Liver (tissue), 8 donors: ENCODE measurements at regions not wholly inside any gene's neighbourhood (a gene's known extent, or its start where the extent isn't known, plus 50 kb on each side); places are given as distances from the start of the nearest gene placed in this dataset.

ENCODE experiments used
- DNase-seq: peaks from one replicate; pipeline ENCODE4 v3.0.0-alpha.2; 2017; ENCODE audit warnings: low spot score
- H3K27ac ChIP-seq, 2 donors: one replicate each; pipeline ENCODE4 v1.7.0; 2013; ENCODE audit warnings: inconsistent platforms in 2 of 2, low read length in 2 of 2, control low read depth in 1 of 2, low read depth in 1 of 2, mild to moderate bottlenecking in 1 of 2
- H3K27me3 ChIP-seq, 4 donors: one replicate each; pipeline versions ENCODE4 v1.6.1 to v1.7.0; 2013; ENCODE audit warnings: low read length in 3 of 4, inconsistent platforms in 1 of 4, mild to moderate bottlenecking in 1 of 4, moderate library complexity in 1 of 4; ENCODE audit not compliant: control insufficient read depth in 4 of 4, insufficient read depth in 4 of 4
- H3K36me3 ChIP-seq, 4 donors: one replicate each; pipeline versions ENCODE4 v1.6.1 to v1.7.0; 2013; ENCODE audit warnings: low read length in 3 of 4, mild to moderate bottlenecking in 3 of 4, low read depth in 1 of 4, moderate library complexity in 1 of 4; ENCODE audit not compliant: control insufficient read depth in 4 of 4, insufficient read depth in 3 of 4
- H3K4me1 ChIP-seq, 4 donors: one replicate each; pipeline versions ENCODE4 v1.6.1 to v1.7.0; 2013; ENCODE audit warnings: low read length in 3 of 4, mild to moderate bottlenecking in 3 of 4, moderate library complexity in 1 of 4; ENCODE audit not compliant: control insufficient read depth in 4 of 4, insufficient read depth in 4 of 4
- H3K4me3 ChIP-seq, 3 donors: one replicate each; pipeline versions ENCODE4 v1.6.1 to v1.7.0; 2013; ENCODE audit warnings: low read length in 3 of 3, control low read depth in 1 of 3, low read depth in 1 of 3, mild to moderate bottlenecking in 1 of 3
- H3K9ac ChIP-seq, 2 donors: one replicate each; pipeline ENCODE4 v1.7.0; 2013; ENCODE audit warnings: low read length in 2 of 2, mild to moderate bottlenecking in 2 of 2, moderate library complexity in 2 of 2, control low read depth in 1 of 2, low read depth in 1 of 2
- H3K9me3 ChIP-seq, 4 donors: one replicate each; pipeline versions ENCODE4 v1.6.1 to v1.7.0; 2013; ENCODE audit warnings: low read length in 3 of 4; ENCODE audit not compliant: control insufficient read depth in 4 of 4
- EGR1 ChIP-seq, 2 donors: IDR thresholded peaks; 2 replicates each; pipeline ENCODE4 v1.6.1; 2016 to 2018; ENCODE audit warnings: antibody characterized with exemption in 2 of 2, low read depth in 2 of 2
- FOXA1 ChIP-seq: IDR thresholded peaks from 2 replicates; pipeline ENCODE4 v1.6.1; 2016; ENCODE audit warnings: antibody characterized with exemption
- FOXA2 ChIP-seq: IDR thresholded peaks from 2 replicates; pipeline ENCODE4 v1.6.1; 2016; ENCODE audit warnings: antibody characterized with exemption
- HNF4A ChIP-seq, 2 donors: conservative IDR thresholded peaks; 2 replicates each; pipeline ENCODE4 v1.6.1; 2016; ENCODE audit warnings: antibody characterized with exemption in 2 of 2, mild to moderate bottlenecking in 2 of 2
- HNF4G ChIP-seq: IDR thresholded peaks from 2 replicates; pipeline ENCODE4 v1.6.1; 2016; ENCODE audit warnings: antibody characterized with exemption
- NR2F2 ChIP-seq: IDR thresholded peaks from 2 replicates; pipeline ENCODE4 v1.6.1; 2016; ENCODE audit warnings: antibody characterized with exemption
- RAD21 ChIP-seq, 2 donors: IDR thresholded peaks; 2 replicates each; pipeline ENCODE4 v1.6.1; 2016; ENCODE audit warnings: antibody characterized with exemption in 2 of 2, mild to moderate bottlenecking in 2 of 2
- RXRA ChIP-seq, 2 donors: IDR thresholded peaks; 2 replicates each; pipeline ENCODE4 v1.6.1; 2017 to 2018; ENCODE audit warnings: antibody characterized with exemption in 2 of 2, mild to moderate bottlenecking in 1 of 2
- SP1 ChIP-seq: IDR thresholded peaks from 2 replicates; pipeline ENCODE4 v1.6.1; 2018; ENCODE audit warnings: antibody characterized with exemption, mild to moderate bottlenecking
- TAF1 ChIP-seq: conservative IDR thresholded peaks from 2 replicates; pipeline ENCODE4 v1.6.1; 2016; ENCODE audit warnings: antibody characterized with exemption, mild to moderate bottlenecking
- YY1 ChIP-seq: IDR thresholded peaks from 2 replicates; pipeline ENCODE4 v1.6.1; 2016; ENCODE audit warnings: antibody characterized with exemption, mild to moderate bottlenecking
- WGBS: extraction: QIAGEN DNeasy Blood & Tissue Kit; methylation state at CpG from one replicate; pipeline ENCODE4 v1.1.7; 2013; 5-methylcytosine and 5-hydroxymethylcytosine counted together
- TF ChIP-seq, protein P1 (sequence below): fragments of 150-350 bp; IDR thresholded peaks from 2 replicates; pipeline ENCODE4 v1.5.1; 2017; ENCODE audit warnings: improper control_type of control experiment, low read depth, low read length; ENCODE audit not compliant: missing input control
- TF ChIP-seq, protein P2 (sequence below): IDR thresholded peaks from 2 replicates; pipeline ENCODE4 v1.6.1; 2016; ENCODE audit warnings: antibody characterized with exemption
- TF ChIP-seq, protein P3 (sequence below): IDR thresholded peaks from 2 replicates; pipeline ENCODE4 v1.6.1; 2016; ENCODE audit warnings: antibody characterized with exemption, mild to moderate bottlenecking
- TF ChIP-seq, protein P4 (sequence below): IDR thresholded peaks from 2 replicates; pipeline ENCODE4 v1.6.1; 2016; ENCODE audit warnings: antibody characterized with exemption
- donor health status: healthy.
- donor health status: healthy.
- donor health status: healthy.
- donor health status: healthy.
- donor health status: healthy.

DNA sequence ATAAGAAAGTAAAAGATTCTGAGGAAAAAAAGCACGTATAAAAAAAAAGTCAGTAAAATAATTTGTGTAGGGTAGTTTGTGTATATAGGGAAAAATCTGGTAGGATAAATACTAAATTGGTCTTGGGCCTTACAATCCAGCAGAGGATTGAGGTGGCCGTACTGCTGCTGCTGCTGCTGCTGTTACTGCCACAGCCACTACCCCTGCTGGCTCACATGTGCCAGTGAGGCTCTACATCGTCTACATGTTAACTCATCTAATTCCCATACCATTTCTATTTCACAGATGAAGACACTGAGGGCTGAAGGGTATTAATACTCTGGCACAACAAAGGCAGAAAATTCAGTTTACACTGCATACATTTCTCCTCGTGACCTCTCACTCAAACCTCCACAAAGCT, 928.5 kb downstream of the TLE4 start:
- no peak for DNase-seq
- no peaks in the 10 kb centered on the region for H3K36me3 ChIP-seq
- 87% methylated on average over 4 of the region's 4 CpGs for WGBS
- H3K9me3 ChIP-seq = no peaks in the 10 kb centered on the region
- no peak overlapping the region for H3K9ac ChIP-seq
- no peak overlapping the region for H3K27ac ChIP-seq
- H3K4me3 ChIP-seq = no peak overlapping the region
- TF ChIP-seq EGR1 (IDR thresholded peaks at IDR 0.05; ENCODE audit: low read depth in 2 of 2) (no peak), TAF1 (no peak), HNF4A (conservative IDR thresholded peaks at IDR 0.05) (no peak), HNF4G (no peak), RAD21 (IDR thresholded peaks at IDR 0.05) (no peak)
- H3K4me1 ChIP-seq = no peaks in the 10 kb centered on the region
- no peaks in the 10 kb centered on the region for H3K27me3 ChIP-seq

DNA sequence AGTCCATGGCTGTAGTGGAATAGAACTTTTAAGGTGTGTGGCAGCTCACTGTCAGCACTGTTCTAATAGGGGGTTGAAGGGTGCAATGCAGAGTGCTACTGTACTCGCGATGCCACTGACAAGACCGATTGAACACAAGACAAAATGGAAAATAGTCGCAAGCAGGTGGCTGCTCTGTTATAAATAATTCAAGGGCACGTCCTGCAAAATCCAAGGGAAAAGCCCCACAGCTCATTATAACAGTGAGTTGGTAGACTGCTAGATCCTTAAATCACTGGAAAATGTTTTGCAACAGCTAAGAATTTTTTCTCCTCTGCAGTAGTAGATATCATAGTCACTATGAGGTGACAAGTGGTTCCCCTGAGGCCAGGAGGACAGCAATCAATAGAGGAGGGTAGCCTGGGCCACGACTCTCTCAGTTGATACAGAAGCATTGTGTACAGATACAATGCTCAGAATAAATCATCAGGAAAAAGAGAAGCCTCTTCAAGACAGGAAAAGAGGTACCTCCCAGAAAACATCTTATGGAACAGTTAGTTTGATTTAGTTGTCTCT, 926.3 kb downstream of the TLE4 start:
- no peaks in the 10 kb centered on the region for H3K4me1 ChIP-seq
- no peak overlapping the region for H3K27ac ChIP-seq
- TF ChIP-seq FOXA2 = no peak
- TF ChIP-seq, protein P1, sequence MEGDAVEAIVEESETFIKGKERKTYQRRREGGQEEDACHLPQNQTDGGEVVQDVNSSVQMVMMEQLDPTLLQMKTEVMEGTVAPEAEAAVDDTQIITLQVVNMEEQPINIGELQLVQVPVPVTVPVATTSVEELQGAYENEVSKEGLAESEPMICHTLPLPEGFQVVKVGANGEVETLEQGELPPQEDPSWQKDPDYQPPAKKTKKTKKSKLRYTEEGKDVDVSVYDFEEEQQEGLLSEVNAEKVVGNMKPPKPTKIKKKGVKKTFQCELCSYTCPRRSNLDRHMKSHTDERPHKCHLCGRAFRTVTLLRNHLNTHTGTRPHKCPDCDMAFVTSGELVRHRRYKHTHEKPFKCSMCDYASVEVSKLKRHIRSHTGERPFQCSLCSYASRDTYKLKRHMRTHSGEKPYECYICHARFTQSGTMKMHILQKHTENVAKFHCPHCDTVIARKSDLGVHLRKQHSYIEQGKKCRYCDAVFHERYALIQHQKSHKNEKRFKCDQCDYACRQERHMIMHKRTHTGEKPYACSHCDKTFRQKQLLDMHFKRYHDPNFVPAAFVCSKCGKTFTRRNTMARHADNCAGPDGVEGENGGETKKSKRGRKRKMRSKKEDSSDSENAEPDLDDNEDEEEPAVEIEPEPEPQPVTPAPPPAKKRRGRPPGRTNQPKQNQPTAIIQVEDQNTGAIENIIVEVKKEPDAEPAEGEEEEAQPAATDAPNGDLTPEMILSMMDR = no peak
- no peak for TF ChIP-seq YY1
- TF ChIP-seq HNF4G = no peak
- TF ChIP-seq HNF4A (conservative IDR thresholded peaks at IDR 0.05) = no peak
- TF ChIP-seq NR2F2 = no peak
- TF ChIP-seq RAD21 (IDR thresholded peaks at IDR 0.05) = no peak
- TF ChIP-seq, protein P2, sequence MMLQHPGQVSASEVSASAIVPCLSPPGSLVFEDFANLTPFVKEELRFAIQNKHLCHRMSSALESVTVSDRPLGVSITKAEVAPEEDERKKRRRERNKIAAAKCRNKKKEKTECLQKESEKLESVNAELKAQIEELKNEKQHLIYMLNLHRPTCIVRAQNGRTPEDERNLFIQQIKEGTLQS = no peak
- TF ChIP-seq, protein P3, sequence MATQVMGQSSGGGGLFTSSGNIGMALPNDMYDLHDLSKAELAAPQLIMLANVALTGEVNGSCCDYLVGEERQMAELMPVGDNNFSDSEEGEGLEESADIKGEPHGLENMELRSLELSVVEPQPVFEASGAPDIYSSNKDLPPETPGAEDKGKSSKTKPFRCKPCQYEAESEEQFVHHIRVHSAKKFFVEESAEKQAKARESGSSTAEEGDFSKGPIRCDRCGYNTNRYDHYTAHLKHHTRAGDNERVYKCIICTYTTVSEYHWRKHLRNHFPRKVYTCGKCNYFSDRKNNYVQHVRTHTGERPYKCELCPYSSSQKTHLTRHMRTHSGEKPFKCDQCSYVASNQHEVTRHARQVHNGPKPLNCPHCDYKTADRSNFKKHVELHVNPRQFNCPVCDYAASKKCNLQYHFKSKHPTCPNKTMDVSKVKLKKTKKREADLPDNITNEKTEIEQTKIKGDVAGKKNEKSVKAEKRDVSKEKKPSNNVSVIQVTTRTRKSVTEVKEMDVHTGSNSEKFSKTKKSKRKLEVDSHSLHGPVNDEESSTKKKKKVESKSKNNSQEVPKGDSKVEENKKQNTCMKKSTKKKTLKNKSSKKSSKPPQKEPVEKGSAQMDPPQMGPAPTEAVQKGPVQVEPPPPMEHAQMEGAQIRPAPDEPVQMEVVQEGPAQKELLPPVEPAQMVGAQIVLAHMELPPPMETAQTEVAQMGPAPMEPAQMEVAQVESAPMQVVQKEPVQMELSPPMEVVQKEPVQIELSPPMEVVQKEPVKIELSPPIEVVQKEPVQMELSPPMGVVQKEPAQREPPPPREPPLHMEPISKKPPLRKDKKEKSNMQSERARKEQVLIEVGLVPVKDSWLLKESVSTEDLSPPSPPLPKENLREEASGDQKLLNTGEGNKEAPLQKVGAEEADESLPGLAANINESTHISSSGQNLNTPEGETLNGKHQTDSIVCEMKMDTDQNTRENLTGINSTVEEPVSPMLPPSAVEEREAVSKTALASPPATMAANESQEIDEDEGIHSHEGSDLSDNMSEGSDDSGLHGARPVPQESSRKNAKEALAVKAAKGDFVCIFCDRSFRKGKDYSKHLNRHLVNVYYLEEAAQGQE = no peak
- TF ChIP-seq SP1 = no peak
- TF ChIP-seq FOXA1 = no peak
- TF ChIP-seq RXRA (IDR thresholded peaks at IDR 0.05) = no peak
- TF ChIP-seq, protein P4, sequence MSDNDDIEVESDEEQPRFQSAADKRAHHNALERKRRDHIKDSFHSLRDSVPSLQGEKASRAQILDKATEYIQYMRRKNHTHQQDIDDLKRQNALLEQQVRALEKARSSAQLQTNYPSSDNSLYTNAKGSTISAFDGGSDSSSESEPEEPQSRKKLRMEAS = no peak
- no peak overlapping the region for H3K9ac ChIP-seq
- no peak for DNase-seq
- H3K9me3 ChIP-seq = no peaks in the 10 kb centered on the region
- H3K36me3 ChIP-seq = no peaks in the 10 kb centered on the region
- no peaks in the 10 kb centered on the region for H3K27me3 ChIP-seq
- 69% methylated on average over 6 of the region's 6 CpGs for WGBS
- H3K4me3 ChIP-seq = no peak overlapping the region
